ENCODE measurements at regions not wholly inside any gene's neighbourhood (a gene's known extent, or its start where the extent isn't known, plus 50 kb on each side); places are given as distances from the start of the nearest gene placed in this dataset.
"Not testable (repeated sequence)": the region's sequence is repeated elsewhere in the genome, so short reads cannot be mapped to it uniquely, and the experiment has no call there.

DNA sequence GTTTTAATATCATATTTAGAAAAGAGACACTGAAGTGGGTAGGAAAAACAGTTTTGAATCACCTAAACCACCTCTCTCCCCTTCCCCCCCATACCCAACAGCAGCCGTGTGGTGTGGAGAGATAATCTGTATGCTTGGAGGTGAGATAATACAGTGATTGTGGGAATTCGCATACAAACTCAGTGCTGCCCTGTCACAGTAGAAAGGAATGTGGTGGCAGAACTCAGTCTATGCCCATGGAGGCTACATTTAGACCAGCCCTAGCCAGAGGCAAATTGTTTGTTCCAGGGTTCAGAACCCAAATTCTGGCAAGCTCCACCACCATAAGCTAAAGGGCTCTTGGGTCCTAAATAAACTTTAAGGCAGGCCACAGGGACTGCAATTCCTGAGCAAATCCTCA lies 827.0 kb downstream of the C12orf50 start:
- no peak for DNase-seq (ENCODE audit: low read depth in 1 of 2, low spot score in 1 of 2)
- Histone ChIP-seq H3K27me3 (no peaks in the 10 kb centered on the region), H3K36me3 (no peaks in the 10 kb centered on the region), H3K9me3 (ENCODE audit: low read depth) (no peaks in the 10 kb centered on the region), H3K27ac (no peak overlapping the region), H3K4me3 (no peak overlapping the region), H3K4me1 (ENCODE audit: low read depth) (peaks cover 9% of the 10 kb centered on the region)
- TF ChIP-seq, protein P1, sequence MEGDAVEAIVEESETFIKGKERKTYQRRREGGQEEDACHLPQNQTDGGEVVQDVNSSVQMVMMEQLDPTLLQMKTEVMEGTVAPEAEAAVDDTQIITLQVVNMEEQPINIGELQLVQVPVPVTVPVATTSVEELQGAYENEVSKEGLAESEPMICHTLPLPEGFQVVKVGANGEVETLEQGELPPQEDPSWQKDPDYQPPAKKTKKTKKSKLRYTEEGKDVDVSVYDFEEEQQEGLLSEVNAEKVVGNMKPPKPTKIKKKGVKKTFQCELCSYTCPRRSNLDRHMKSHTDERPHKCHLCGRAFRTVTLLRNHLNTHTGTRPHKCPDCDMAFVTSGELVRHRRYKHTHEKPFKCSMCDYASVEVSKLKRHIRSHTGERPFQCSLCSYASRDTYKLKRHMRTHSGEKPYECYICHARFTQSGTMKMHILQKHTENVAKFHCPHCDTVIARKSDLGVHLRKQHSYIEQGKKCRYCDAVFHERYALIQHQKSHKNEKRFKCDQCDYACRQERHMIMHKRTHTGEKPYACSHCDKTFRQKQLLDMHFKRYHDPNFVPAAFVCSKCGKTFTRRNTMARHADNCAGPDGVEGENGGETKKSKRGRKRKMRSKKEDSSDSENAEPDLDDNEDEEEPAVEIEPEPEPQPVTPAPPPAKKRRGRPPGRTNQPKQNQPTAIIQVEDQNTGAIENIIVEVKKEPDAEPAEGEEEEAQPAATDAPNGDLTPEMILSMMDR (IDR thresholded peaks at IDR 0.05; ENCODE audit: low read depth, low read length) = no peak

DNA sequence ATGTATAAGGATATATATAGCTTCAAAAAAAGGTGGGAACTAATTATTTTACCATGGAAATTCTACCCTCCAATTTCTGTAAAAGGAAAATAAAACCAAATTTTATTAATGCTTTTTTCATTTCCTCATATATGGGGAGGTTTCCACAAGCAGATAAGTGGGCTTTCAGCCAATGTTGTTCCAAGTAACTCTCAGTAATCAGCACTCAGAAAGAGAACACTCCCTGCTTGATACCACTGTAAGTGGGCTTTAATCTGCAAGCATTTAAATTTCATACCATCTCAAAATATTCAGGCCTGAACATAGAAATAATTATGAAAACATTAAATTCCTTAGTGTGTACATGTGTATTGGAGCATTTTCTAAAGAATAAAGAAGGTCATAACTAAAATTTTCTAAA lies 827.6 kb downstream of the C12orf50 start:
- TF ChIP-seq, protein P1 (IDR thresholded peaks at IDR 0.05; ENCODE audit: low read depth, low read length) = no peak
- no peaks in the 10 kb centered on the region for H3K9me3 ChIP-seq (ENCODE audit: low read depth)
- peaks cover 9% of the 10 kb centered on the region for H3K4me1 ChIP-seq (ENCODE audit: low read depth)
- no peak overlapping the region for H3K27ac ChIP-seq
- no peak overlapping the region for H3K4me3 ChIP-seq
- no peaks in the 10 kb centered on the region for H3K36me3 ChIP-seq
- H3K27me3 ChIP-seq = no peaks in the 10 kb centered on the region
- DNase-seq (ENCODE audit: low read depth in 1 of 2, low spot score in 1 of 2) = peak; percentile 1 to 65

DNA sequence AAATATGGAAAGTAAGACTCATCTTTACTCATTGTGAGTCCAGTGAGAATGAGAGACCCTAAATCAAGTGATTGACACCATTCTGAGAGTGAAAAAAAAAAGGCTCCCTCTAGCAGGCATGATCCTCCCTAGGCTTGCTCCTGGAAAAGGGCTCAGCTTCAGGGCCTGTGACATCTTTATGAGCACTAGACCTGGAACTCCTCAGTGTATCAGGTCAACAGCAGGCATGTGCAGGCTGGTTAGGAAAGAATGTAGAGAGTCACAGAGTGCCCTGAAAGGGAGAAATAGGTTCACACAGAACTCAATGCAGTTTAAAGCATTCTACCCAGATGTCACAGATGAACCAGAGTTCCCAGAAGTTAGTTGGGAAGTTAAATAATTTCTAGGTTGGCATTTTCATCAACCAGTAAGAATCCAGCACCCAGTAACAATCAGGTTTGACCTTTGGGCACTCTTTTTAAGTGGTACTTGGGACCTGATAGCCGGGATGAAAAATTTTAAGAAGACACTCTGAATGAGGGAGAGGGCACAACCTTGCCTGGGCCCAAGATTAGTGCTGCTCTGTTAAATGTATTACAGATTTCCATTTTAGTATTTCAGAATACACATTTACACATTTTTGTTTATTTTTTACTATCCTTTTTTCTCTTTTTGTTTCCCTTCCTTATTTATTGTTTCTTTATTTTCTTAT lies 828.8 kb downstream of the C12orf50 start:
- Histone ChIP-seq H3K27ac (peak overlapping the region; percentile 62), H3K36me3 (no peaks in the 10 kb centered on the region), H3K9me3 (ENCODE audit: low read depth) (no peaks in the 10 kb centered on the region), H3K4me3 (no peak overlapping the region), H3K4me1 (ENCODE audit: low read depth) (peaks cover 9% of the 10 kb centered on the region), H3K27me3 (no peaks in the 10 kb centered on the region)
- DNase-seq (ENCODE audit: low read depth in 1 of 2, low spot score in 1 of 2) = peak in 1 of 2 donors; percentile 30
- TF ChIP-seq, protein P1 (IDR thresholded peaks at IDR 0.05; ENCODE audit: low read depth, low read length) = no peak

DNA sequence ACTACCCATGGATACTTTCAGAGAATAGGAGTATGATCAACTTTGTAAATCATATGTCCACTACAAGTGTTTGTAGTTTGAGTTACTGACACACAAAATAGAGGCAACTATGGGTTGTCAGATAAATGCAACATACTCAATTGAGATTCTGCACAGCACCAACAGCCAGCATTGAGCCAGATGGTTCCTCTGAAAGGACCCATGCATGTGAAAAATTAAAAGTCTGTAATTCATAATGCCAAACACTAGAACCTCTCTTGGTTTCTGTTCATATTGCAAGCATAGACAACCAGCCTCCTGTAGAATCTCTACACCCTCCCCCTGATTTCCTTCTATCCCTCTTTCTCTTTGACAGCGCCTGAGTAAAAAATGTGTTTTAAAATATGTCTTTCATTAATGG lies 831.0 kb downstream of the C12orf50 start:
- no peaks in the 10 kb centered on the region for H3K9me3 ChIP-seq (ENCODE audit: low read depth)
- no peak for DNase-seq (ENCODE audit: low read depth in 1 of 2, low spot score in 1 of 2)
- no peaks in the 10 kb centered on the region for H3K27me3 ChIP-seq
- H3K36me3 ChIP-seq = no peaks in the 10 kb centered on the region
- H3K27ac ChIP-seq = no peak overlapping the region
- H3K4me3 ChIP-seq = no peak overlapping the region
- TF ChIP-seq, protein P1 (IDR thresholded peaks at IDR 0.05; ENCODE audit: low read depth, low read length) = no peak
- peaks cover 9% of the 10 kb centered on the region for H3K4me1 ChIP-seq (ENCODE audit: low read depth)

DNA sequence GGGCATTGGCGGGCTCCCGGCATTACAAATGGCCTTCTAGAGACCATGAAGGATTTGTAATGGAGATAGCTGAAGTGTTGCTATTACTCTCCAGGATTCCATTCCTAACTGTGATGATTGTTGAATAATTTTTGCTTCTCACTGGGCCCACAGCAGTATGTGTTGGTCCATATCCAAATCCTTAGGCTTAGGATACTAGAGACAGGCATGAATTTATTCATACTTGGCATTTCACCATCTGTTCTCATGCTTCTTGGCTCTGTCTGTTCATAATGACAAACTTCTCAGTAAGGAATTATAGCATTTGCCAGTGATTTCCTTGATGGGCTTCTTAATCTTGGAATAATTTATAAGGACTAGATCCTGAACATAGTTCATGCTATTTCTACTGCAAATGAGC lies 832.9 kb downstream of the C12orf50 start:
- Histone ChIP-seq H3K9me3 (ENCODE audit: low read depth) (no peaks in the 10 kb centered on the region), H3K36me3 (no peaks in the 10 kb centered on the region), H3K4me3 (no peak overlapping the region), H3K4me1 (ENCODE audit: low read depth) (peaks cover 9% of the 10 kb centered on the region), H3K27me3 (no peaks in the 10 kb centered on the region), H3K27ac (no peak overlapping the region)
- peak in 1 of 2 donors; percentile 30 for DNase-seq (ENCODE audit: low read depth in 1 of 2, low spot score in 1 of 2)
- TF ChIP-seq, protein P1 (IDR thresholded peaks at IDR 0.05; ENCODE audit: low read depth, low read length) = no peak

DNA sequence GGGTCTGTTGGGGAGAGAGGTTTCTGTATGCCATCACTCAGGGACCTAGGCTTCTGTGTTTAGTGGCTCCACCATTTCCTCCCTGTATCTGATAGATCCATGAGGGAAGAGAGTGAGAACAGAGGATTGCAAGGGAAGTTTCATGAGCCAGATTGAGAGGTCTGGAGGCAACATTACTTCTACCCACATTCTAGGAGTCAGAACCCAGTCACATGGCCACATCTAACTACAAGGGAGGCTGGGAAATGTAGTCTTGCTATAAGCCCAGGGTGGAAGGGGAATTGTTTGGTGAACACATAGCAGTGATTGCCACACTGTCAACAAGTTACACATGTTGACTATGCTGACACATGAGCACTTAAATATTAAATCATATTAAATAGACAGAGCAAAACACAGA lies 834.8 kb downstream of the C12orf50 start:
- not testable (repeated sequence) for H3K4me3 ChIP-seq; H3K9me3 ChIP-seq (ENCODE audit: low read depth); H3K4me1 ChIP-seq (ENCODE audit: low read depth); DNase-seq (ENCODE audit: low read depth in 1 of 2, low spot score in 1 of 2); H3K36me3 ChIP-seq; H3K27ac ChIP-seq; H3K27me3 ChIP-seq
